ENCODE measurements at regions not wholly inside any gene's neighbourhood (a gene's known extent, or its start where the extent isn't known, plus 50 kb on each side); places are given as distances from the start of the nearest gene placed in this dataset.

GRCh38 chr18:1884623-1885022 is 686.7 kb downstream of the METTL4 start:
- TF ChIP-seq GABPA (IDR thresholded peaks at IDR 0.05; ENCODE audit: low read depth) = no peak
- TF ChIP-seq CTCF (IDR thresholded peaks at IDR 0.05; ENCODE audit: insufficient read depth, low read length) = no peak
- no peak for TF ChIP-seq SPI1 (IDR thresholded peaks at IDR 0.05; ENCODE audit: borderline replicate concordance, low read depth)
- no peak for TF ChIP-seq POLR2AphosphoS5 (IDR thresholded peaks at IDR 0.05; ENCODE audit: low read depth)
- TF ChIP-seq REST (IDR thresholded peaks at IDR 0.05; ENCODE audit: insufficient replicate concordance, low read depth) = no peak
- no peak overlapping the region for H3K4me3 ChIP-seq (replicated peaks; ENCODE audit: insufficient read depth, low read length)
- DNase-seq (ENCODE audit: low read depth in 1 of 2, low spot score in 1 of 2) = no peak
- no peak overlapping the region for H3K27ac ChIP-seq (replicated peaks)
- no peaks in the 10 kb centered on the region for H3K27me3 ChIP-seq (ENCODE audit: insufficient read depth, poor library complexity, severe bottlenecking)

GRCh38 chr18:1891641-1892040 is 679.7 kb downstream of the METTL4 start:
- DNase-seq (ENCODE audit: low read depth in 1 of 2, low spot score in 1 of 2) = no peak
- Histone ChIP-seq H3K27me3 (ENCODE audit: insufficient read depth, poor library complexity, severe bottlenecking) (peaks cover under 1% of the 10 kb centered on the region), H3K27ac (replicated peaks) (no peak overlapping the region), H3K4me3 (replicated peaks; ENCODE audit: insufficient read depth, low read length) (no peak overlapping the region)
- TF ChIP-seq GABPA (IDR thresholded peaks at IDR 0.05; ENCODE audit: low read depth) (no peak), POLR2AphosphoS5 (IDR thresholded peaks at IDR 0.05; ENCODE audit: low read depth) (no peak), SPI1 (IDR thresholded peaks at IDR 0.05; ENCODE audit: borderline replicate concordance, low read depth) (no peak), REST (IDR thresholded peaks at IDR 0.05; ENCODE audit: insufficient replicate concordance, low read depth) (no peak), CTCF (IDR thresholded peaks at IDR 0.05; ENCODE audit: insufficient read depth, low read length) (no peak)

GRCh38 chr18:1892191-1892590 is 679.1 kb downstream of the METTL4 start:
- no peak for TF ChIP-seq REST (IDR thresholded peaks at IDR 0.05; ENCODE audit: insufficient replicate concordance, low read depth)
- TF ChIP-seq CTCF (IDR thresholded peaks at IDR 0.05; ENCODE audit: insufficient read depth, low read length) = no peak

More at GRCh38 chr18:1892191-1892590, 679.1 kb downstream of the METTL4 start:
- DNase-seq (ENCODE audit: low read depth in 1 of 2, low spot score in 1 of 2) = no peak
- H3K27me3 ChIP-seq (ENCODE audit: insufficient read depth, poor library complexity, severe bottlenecking) = peaks cover 3% of the 10 kb centered on the region
- no peak overlapping the region for H3K4me3 ChIP-seq (replicated peaks; ENCODE audit: insufficient read depth, low read length)
- no peak overlapping the region for H3K27ac ChIP-seq (replicated peaks)

Measured in HL-60 (cell line).